HEK293 (cell line): ENCODE measurements at regions not wholly inside any gene's neighbourhood (a gene's known extent, or its start where the extent isn't known, plus 50 kb on each side); places are given as distances from the start of the nearest gene placed in this dataset.

Source experiments
- CTCF ChIA-PET: fragments of 350-600 bp; formaldehyde crosslinking; extraction: SDS; loops from one replicate; lab custom pipeline; 2021; ENCODE audit warnings: antibody characterized with exemption; lab: Yijun Ruan, JAX
- POLR2A ChIA-PET: fragments of 300-600 bp; formaldehyde crosslinking; extraction: SDS; loops from one replicate; lab custom pipeline; 2020; ENCODE audit warnings: antibody characterized with exemption, inconsistent platforms; lab: Yijun Ruan, JAX
- H3K27ac ChIP-seq: fragments of 200-500 bp; sonication (Bioruptor generic); 2 replicates; pipeline ENCODE4 v1.5.1; 2014; ENCODE audit warnings: low read depth, low read length, control low read depth, inconsistent platforms; ENCODE audit errors: extremely low read depth
- H3K36me3 ChIP-seq, 2 experiments: fragments of 200-500 bp in 1 of 2; sonication (Bioruptor generic) in 1 of 2; 1 replicate in 1 of 2; 2 replicates in 1 of 2; pipeline ENCODE4 v1.5.1; 2014 to 2017; ENCODE audit warnings: inconsistent platforms in 2 of 2, low read length in 2 of 2; ENCODE audit not compliant: control insufficient read depth in 2 of 2, insufficient read depth in 1 of 2
- H3K4me1 ChIP-seq: fragments of 200-500 bp; sonication (Bioruptor generic); 2 replicates; pipeline ENCODE4 v1.5.1; 2014; ENCODE audit warnings: mild to moderate bottlenecking, low read length, inconsistent platforms; ENCODE audit not compliant: control insufficient read depth, insufficient read depth
- H3K4me3 ChIP-seq: 2 replicates; pipeline ENCODE4 v1.5.1; 2011; ENCODE audit warnings: low read depth, mild to moderate bottlenecking, control low read depth, low read length, moderate library complexity
- H3K9me3 ChIP-seq: fragments of 200-500 bp; sonication (Bioruptor generic); 2 replicates; pipeline ENCODE4 v1.5.1; 2014; ENCODE audit warnings: low read depth, low read length, inconsistent platforms; ENCODE audit not compliant: control insufficient read depth, insufficient read depth
- KLF1 ChIP-seq: fragments of 450-650 bp; formaldehyde crosslinking; IDR thresholded peaks from 2 replicates; pipeline ENCODE4 v1.5.1; 2016; ENCODE audit warnings: missing biosample characterization, missing genetic modification characterization
- KLF16 ChIP-seq: fragments of 450-650 bp; formaldehyde crosslinking; IDR thresholded peaks from 2 replicates; pipeline ENCODE4 v1.5.1; 2017; ENCODE audit warnings: missing biosample characterization, missing genetic modification characterization
- KLF9 ChIP-seq: fragments of 450-650 bp; formaldehyde crosslinking; IDR thresholded peaks from 2 replicates; pipeline ENCODE4 v1.5.1; 2016; ENCODE audit warnings: missing biosample characterization, missing genetic modification characterization, low read depth
- OSR2 ChIP-seq: fragments of 450-650 bp; formaldehyde crosslinking; IDR thresholded peaks from 2 replicates; pipeline ENCODE4 v1.5.1; 2016; ENCODE audit warnings: missing biosample characterization, missing genetic modification characterization
- REPIN1 ChIP-seq: fragments of 450-650 bp; formaldehyde crosslinking; IDR thresholded peaks from 2 replicates; pipeline ENCODE4 v1.5.1; 2017; ENCODE audit warnings: missing biosample characterization, missing genetic modification characterization, low read depth
- SP2 ChIP-seq: fragments of 450-650 bp; formaldehyde crosslinking; IDR thresholded peaks from 2 replicates; pipeline ENCODE4 v1.5.1; 2016; ENCODE audit warnings: missing biosample characterization, missing genetic modification characterization
- TSHZ1 ChIP-seq: fragments of 450-650 bp; formaldehyde crosslinking; IDR thresholded peaks from 2 replicates; pipeline ENCODE4 v1.5.1; 2016; ENCODE audit warnings: missing biosample characterization, missing genetic modification characterization, borderline replicate concordance
- ZBTB10 ChIP-seq: fragments of 450-650 bp; formaldehyde crosslinking; IDR thresholded peaks from 2 replicates; pipeline ENCODE4 v1.5.1; 2016; ENCODE audit warnings: missing biosample characterization, missing genetic modification characterization
- ZBTB21 ChIP-seq: fragments of 450-650 bp; formaldehyde crosslinking; IDR thresholded peaks from 2 replicates; pipeline ENCODE4 v1.5.1; 2017; ENCODE audit warnings: missing biosample characterization, missing genetic modification characterization
- ZFHX2 ChIP-seq: fragments of 450-650 bp; formaldehyde crosslinking; conservative IDR thresholded peaks from 2 replicates; pipeline ENCODE4 v1.5.1; 2016; ENCODE audit warnings: missing biosample characterization, missing genetic modification characterization
- ZNF184 ChIP-seq: fragments of 450-650 bp; IDR thresholded peaks from 2 replicates; pipeline ENCODE4 v1.5.1; 2018; ENCODE audit warnings: missing biosample characterization, mild to moderate bottlenecking, missing genetic modification characterization
- ZNF2 ChIP-seq: fragments of 450-650 bp; formaldehyde crosslinking; IDR thresholded peaks from 2 replicates; pipeline ENCODE4 v1.5.1; 2016; ENCODE audit warnings: missing biosample characterization, missing genetic modification characterization
- ZNF214 ChIP-seq: fragments of 450-650 bp; formaldehyde crosslinking; IDR thresholded peaks from 2 replicates; pipeline ENCODE4 v1.5.1; 2017; ENCODE audit warnings: missing biosample characterization, mild to moderate bottlenecking, missing genetic modification characterization, borderline replicate concordance
- ZNF274 ChIP-seq, 2 experiments: fragments of 200-500 bp in 1 of 2; fragments of 450-650 bp in 1 of 2; sonication (Bioruptor generic) in 1 of 2; formaldehyde crosslinking in 1 of 2; IDR thresholded peaks; 2 replicates each; pipeline versions ENCODE4 v1.5.1 to v1.6.1; 2014 to 2016; ENCODE audit warnings: borderline replicate concordance in 1 of 2, inconsistent platforms in 1 of 2, low read length in 1 of 2, missing biosample characterization in 1 of 2, missing genetic modification characterization in 1 of 2
- ZNF639 ChIP-seq: fragments of 450-650 bp; formaldehyde crosslinking; IDR thresholded peaks from 2 replicates; pipeline ENCODE4 v1.5.1; 2016; ENCODE audit warnings: missing biosample characterization, missing genetic modification characterization
- ZNF670 ChIP-seq: fragments of 450-650 bp; formaldehyde crosslinking; IDR thresholded peaks from 2 replicates; pipeline ENCODE4 v1.5.1; 2016; ENCODE audit warnings: missing biosample characterization, missing genetic modification characterization, low read depth
- TF ChIP-seq, protein P1 (sequence below): fragments of 450-650 bp; formaldehyde crosslinking; IDR thresholded peaks from 2 replicates; pipeline ENCODE4 v1.5.1; 2017; ENCODE audit warnings: missing biosample characterization, missing genetic modification characterization

- TF ChIP-seq ZNF274 (IDR thresholded peaks at IDR 0.05; ENCODE audit: low read length) (no peak), ZNF274 (tag by site-specific recombination; IDR thresholded peaks at IDR 0.05; ENCODE audit: borderline replicate concordance) (no peak), ZNF214 (tag by site-specific recombination) (no peak), ZBTB21 (tag by site-specific recombination) (no peak)
- TF ChIP-seq, all 188 proteins: peak for 0
These were observed 74.5 kb upstream of the PCDH8 start (continued) for GRCh38 chr13:52922961-52923360.

DNA sequence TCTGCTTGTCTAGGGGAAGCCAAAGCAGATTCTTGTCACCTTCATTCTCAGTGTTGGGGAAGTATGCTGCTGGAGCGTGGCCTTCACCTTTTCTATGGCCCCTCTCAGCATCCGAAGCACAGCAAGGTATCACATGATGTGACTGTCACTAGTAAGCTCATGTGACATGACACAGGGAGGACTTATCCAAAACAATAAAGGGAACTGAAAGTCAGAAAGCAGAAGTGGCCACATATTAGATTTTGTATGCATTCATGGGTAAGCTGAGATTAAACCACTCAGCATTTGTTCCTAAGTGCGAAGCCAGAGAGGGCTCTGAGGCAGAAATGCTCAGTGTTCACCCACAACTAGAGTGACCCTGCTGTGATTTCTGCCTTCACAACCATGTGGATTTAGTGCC is 72.8 kb upstream of the PCDH8 start:
- POLR2A ChIA-PET: no interaction called here
- CTCF ChIA-PET: interaction anchor here (1.1 kb wide), 1 partner anchor 74 kb away, joined by 3 read pairs; no protein-coding TSS in a partner anchor
- Histone ChIP-seq H3K9me3 (no peaks in the 10 kb centered on the region), H3K36me3 (no peaks in the 10 kb centered on the region), H3K27ac (no peak overlapping the region), H3K4me1 (no peaks in the 10 kb centered on the region), H3K4me3 (no peak overlapping the region)
- TF ChIP-seq ZFHX2 (tag by site-specific recombination) (no peak), SP2 (no peak), ZNF184 (no peak), ZBTB10 (tag by site-specific recombination) (no peak), KLF1 (tag by site-specific recombination) (no peak), ZNF639 (tag by site-specific recombination) (no peak), REPIN1 (tag by site-specific recombination) (no peak), OSR2 (no peak), TSHZ1 (no peak), KLF16 (no peak), ZNF2 (no peak), KLF9 (tag by site-specific recombination) (no peak), ZNF670 (tag by site-specific recombination) (no peak)
- TF ChIP-seq, protein P1, sequence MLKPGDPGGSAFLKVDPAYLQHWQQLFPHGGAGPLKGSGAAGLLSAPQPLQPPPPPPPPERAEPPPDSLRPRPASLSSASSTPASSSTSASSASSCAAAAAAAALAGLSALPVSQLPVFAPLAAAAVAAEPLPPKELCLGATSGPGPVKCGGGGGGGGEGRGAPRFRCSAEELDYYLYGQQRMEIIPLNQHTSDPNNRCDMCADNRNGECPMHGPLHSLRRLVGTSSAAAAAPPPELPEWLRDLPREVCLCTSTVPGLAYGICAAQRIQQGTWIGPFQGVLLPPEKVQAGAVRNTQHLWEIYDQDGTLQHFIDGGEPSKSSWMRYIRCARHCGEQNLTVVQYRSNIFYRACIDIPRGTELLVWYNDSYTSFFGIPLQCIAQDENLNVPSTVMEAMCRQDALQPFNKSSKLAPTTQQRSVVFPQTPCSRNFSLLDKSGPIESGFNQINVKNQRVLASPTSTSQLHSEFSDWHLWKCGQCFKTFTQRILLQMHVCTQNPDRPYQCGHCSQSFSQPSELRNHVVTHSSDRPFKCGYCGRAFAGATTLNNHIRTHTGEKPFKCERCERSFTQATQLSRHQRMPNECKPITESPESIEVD (tag by site-specific recombination): no peak
- TF ChIP-seq, all 188 proteins: peak for 0
